CMK (cell line): ENCODE measurements at regions not wholly inside any gene's neighbourhood (a gene's known extent, or its start where the extent isn't known, plus 50 kb on each side); places are given as distances from the start of the nearest gene placed in this dataset.

ENCODE experiments used
- DNase-seq: peaks from one replicate; pipeline ENCODE4 v3.0.0-alpha.2; 2010; ENCODE audit warnings: low read depth

- DNase-seq = no peak
These were observed 172.5 kb downstream of the CTTN start for GRCh38 chr11:70570693-70571395.

- no peak for DNase-seq
These were observed 174.6 kb downstream of the CTTN start for GRCh38 chr11:70572974-70573260.

- no peak for DNase-seq
These were observed 175.4 kb downstream of the CTTN start for GRCh38 chr11:70573701-70574151.

- no peak for DNase-seq
These were observed 176.5 kb downstream of the CTTN start for GRCh38 chr11:70574725-70575347.

GRCh38 chr11:70575396-70576060 is 177.2 kb downstream of the CTTN start:
- DNase-seq = no peak

- no peak for DNase-seq
These were observed 178.9 kb downstream of the CTTN start for GRCh38 chr11:70577258-70577603.

GRCh38 chr11:70577948-70578347 is 179.6 kb downstream of the CTTN start:
- no peak for DNase-seq

- DNase-seq = no peak
These were observed 180.0 kb downstream of the CTTN start for GRCh38 chr11:70578371-70578770.

GRCh38 chr11:70578831-70579230 is 180.5 kb downstream of the CTTN start:
- DNase-seq = no peak

- no peak for DNase-seq
These were observed 181.1 kb downstream of the CTTN start for GRCh38 chr11:70579316-70579955.

GRCh38 chr11:70580036-70580805 is 181.9 kb downstream of the CTTN start:
- DNase-seq = no peak

- no peak for DNase-seq
These were observed 183.9 kb downstream of the CTTN start for GRCh38 chr11:70581991-70582885.

- DNase-seq = no peak
These were observed 184.7 kb downstream of the CTTN start for GRCh38 chr11:70582886-70583641.

GRCh38 chr11:70583781-70584218 is 185.5 kb downstream of the CTTN start:
- DNase-seq = no peak

- no peak for DNase-seq
These were observed 186.3 kb downstream of the CTTN start for GRCh38 chr11:70584498-70585235.

- DNase-seq = no peak
These were observed 186.9 kb downstream of the CTTN start for GRCh38 chr11:70585236-70585545.

- no peak for DNase-seq
These were observed 188.1 kb downstream of the CTTN start for GRCh38 chr11:70586261-70587074.

GRCh38 chr11:70587075-70587389 is 188.7 kb downstream of the CTTN start:
- DNase-seq = no peak

GRCh38 chr11:70590356-70590991 is 192.1 kb downstream of the CTTN start:
- DNase-seq = no peak
